ENCODE measurements at regions not wholly inside any gene's neighbourhood (a gene's known extent, or its start where the extent isn't known, plus 50 kb on each side); places are given as distances from the start of the nearest gene placed in this dataset.
A peak's percentile ranks its signal among the peaks of the same experiment; 100 is the strongest.

- H3K4me3 ChIP-seq (ENCODE audit: insufficient read depth, low read depth, low read length): no peak overlapping the region
- no peak overlapping the region for H2AFZ ChIP-seq (ENCODE audit: low read depth, low read length)
- FAIRE-seq (no peak), DNase-seq (ENCODE audit: low read depth) (peak; percentile 6)
- H3K9me3 ChIP-seq (ENCODE audit: insufficient read depth, low read depth, low read length): no peaks in the 10 kb centered on the region
- H3K36me3 ChIP-seq (ENCODE audit: insufficient read depth, low read length): no peaks in the 10 kb centered on the region
- TF ChIP-seq, protein P1, sequence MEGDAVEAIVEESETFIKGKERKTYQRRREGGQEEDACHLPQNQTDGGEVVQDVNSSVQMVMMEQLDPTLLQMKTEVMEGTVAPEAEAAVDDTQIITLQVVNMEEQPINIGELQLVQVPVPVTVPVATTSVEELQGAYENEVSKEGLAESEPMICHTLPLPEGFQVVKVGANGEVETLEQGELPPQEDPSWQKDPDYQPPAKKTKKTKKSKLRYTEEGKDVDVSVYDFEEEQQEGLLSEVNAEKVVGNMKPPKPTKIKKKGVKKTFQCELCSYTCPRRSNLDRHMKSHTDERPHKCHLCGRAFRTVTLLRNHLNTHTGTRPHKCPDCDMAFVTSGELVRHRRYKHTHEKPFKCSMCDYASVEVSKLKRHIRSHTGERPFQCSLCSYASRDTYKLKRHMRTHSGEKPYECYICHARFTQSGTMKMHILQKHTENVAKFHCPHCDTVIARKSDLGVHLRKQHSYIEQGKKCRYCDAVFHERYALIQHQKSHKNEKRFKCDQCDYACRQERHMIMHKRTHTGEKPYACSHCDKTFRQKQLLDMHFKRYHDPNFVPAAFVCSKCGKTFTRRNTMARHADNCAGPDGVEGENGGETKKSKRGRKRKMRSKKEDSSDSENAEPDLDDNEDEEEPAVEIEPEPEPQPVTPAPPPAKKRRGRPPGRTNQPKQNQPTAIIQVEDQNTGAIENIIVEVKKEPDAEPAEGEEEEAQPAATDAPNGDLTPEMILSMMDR (IDR thresholded peaks at IDR 0.05; ENCODE audit: insufficient read depth, low read depth, low read length): no peak
- no peak for TF ChIP-seq EZH2 (IDR thresholded peaks at IDR 0.05; ENCODE audit: insufficient read depth, low read length)
- no peak overlapping the region for H3K4me2 ChIP-seq (ENCODE audit: low read length)
- Mint-ChIP-seq H3K4me1 (ENCODE audit: low read depth, unreplicated experiment) (no peaks in the 10 kb centered on the region), H3K36me3 (ENCODE audit: low read depth, unreplicated experiment) (no peaks in the 10 kb centered on the region), H3K9me3 (ENCODE audit: unreplicated experiment) (no peaks in the 10 kb centered on the region), H3K27me3 (ENCODE audit: low read depth, unreplicated experiment) (no peaks in the 10 kb centered on the region), H3K4me3 (ENCODE audit: unreplicated experiment) (no peak overlapping the region), H3K27ac (ENCODE audit: unreplicated experiment) (no peak overlapping the region)
- H3K27ac ChIP-seq (ENCODE audit: low read depth, low read length): no peak overlapping the region
- no peaks in the 10 kb centered on the region for H4K20me1 ChIP-seq (ENCODE audit: insufficient read depth, low read length)
- H3K9ac ChIP-seq (ENCODE audit: low read length): no peak overlapping the region
- no peaks in the 10 kb centered on the region for H3K27me3 ChIP-seq (ENCODE audit: insufficient read depth, low read length)
- H3K79me2 ChIP-seq (ENCODE audit: insufficient read depth, low read length): no peaks in the 10 kb centered on the region
- no peaks in the 10 kb centered on the region for H3K4me1 ChIP-seq (ENCODE audit: insufficient read depth, low read length)
Observed at GRCh38 chr9:119094086-119094485, 275.1 kb downstream of the BRINP1 start.

DNA sequence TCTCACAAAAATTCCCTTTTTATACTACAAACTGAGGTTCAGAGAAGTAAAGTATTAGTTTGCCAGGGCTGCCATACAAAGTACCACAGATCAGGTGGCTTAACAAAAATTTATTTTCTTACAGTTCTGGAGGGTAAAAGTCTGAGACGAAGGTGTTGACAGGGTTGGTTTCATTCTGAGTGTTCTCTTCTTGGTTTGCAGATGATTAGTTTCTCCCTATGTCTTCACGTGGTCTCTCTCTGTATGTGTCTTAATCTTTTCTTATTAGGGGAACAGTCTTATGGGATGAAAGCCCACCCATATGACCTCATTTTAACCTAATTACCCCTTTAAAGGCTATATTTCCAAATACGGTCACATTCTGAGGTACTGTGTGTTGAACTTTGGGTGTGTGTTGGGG is 274.2 kb downstream of the BRINP1 start:
- FAIRE-seq: no peak
- Histone ChIP-seq H2AFZ (ENCODE audit: low read depth, low read length) (no peak overlapping the region), H3K79me2 (ENCODE audit: insufficient read depth, low read length) (no peaks in the 10 kb centered on the region)

GRCh38 chr9:119101048-119101447 is 268.2 kb downstream of the BRINP1 start:
- FAIRE-seq: no peak
- Histone ChIP-seq H4K20me1 (ENCODE audit: insufficient read depth, low read length) (no peaks in the 10 kb centered on the region), H3K36me3 (ENCODE audit: insufficient read depth, low read length) (no peaks in the 10 kb centered on the region), H3K27me3 (ENCODE audit: insufficient read depth, low read length) (no peaks in the 10 kb centered on the region), H3K9me3 (ENCODE audit: insufficient read depth, low read depth, low read length) (no peaks in the 10 kb centered on the region), H3K4me2 (ENCODE audit: low read length) (no peak overlapping the region), H3K9ac (ENCODE audit: low read length) (no peak overlapping the region), H3K79me2 (ENCODE audit: insufficient read depth, low read length) (no peaks in the 10 kb centered on the region), H3K4me3 (ENCODE audit: insufficient read depth, low read depth, low read length) (no peak overlapping the region), H3K27ac (ENCODE audit: low read depth, low read length) (no peak overlapping the region), H3K4me1 (ENCODE audit: insufficient read depth, low read length) (no peaks in the 10 kb centered on the region), H2AFZ (ENCODE audit: low read depth, low read length) (no peak overlapping the region)
- no peak overlapping the region for H3K4me3 Mint-ChIP-seq (ENCODE audit: unreplicated experiment)
- no peak for DNase-seq (ENCODE audit: low read depth)
- no peaks in the 10 kb centered on the region for H3K36me3 Mint-ChIP-seq (ENCODE audit: low read depth, unreplicated experiment)
- no peaks in the 10 kb centered on the region for H3K27me3 Mint-ChIP-seq (ENCODE audit: low read depth, unreplicated experiment)
- H3K4me1 Mint-ChIP-seq (ENCODE audit: low read depth, unreplicated experiment): no peaks in the 10 kb centered on the region
- TF ChIP-seq, protein P1 (IDR thresholded peaks at IDR 0.05; ENCODE audit: insufficient read depth, low read depth, low read length): no peak
- no peak for TF ChIP-seq EZH2 (IDR thresholded peaks at IDR 0.05; ENCODE audit: insufficient read depth, low read length)
- H3K9me3 Mint-ChIP-seq (ENCODE audit: unreplicated experiment): no peaks in the 10 kb centered on the region
- no peak overlapping the region for H3K27ac Mint-ChIP-seq (ENCODE audit: unreplicated experiment)

More for the DNA sequence above, 274.2 kb downstream of the BRINP1 start:
- H3K4me1 Mint-ChIP-seq (ENCODE audit: low read depth, unreplicated experiment): no peaks in the 10 kb centered on the region
- DNase-seq (ENCODE audit: low read depth): no peak
- no peaks in the 10 kb centered on the region for H3K36me3 Mint-ChIP-seq (ENCODE audit: low read depth, unreplicated experiment)
- Histone ChIP-seq H3K27me3 (ENCODE audit: insufficient read depth, low read length) (no peaks in the 10 kb centered on the region), H3K9me3 (ENCODE audit: insufficient read depth, low read depth, low read length) (no peaks in the 10 kb centered on the region), H3K4me1 (ENCODE audit: insufficient read depth, low read length) (no peaks in the 10 kb centered on the region), H3K36me3 (ENCODE audit: insufficient read depth, low read length) (no peaks in the 10 kb centered on the region), H3K27ac (ENCODE audit: low read depth, low read length) (no peak overlapping the region), H3K4me2 (ENCODE audit: low read length) (no peak overlapping the region), H3K9ac (ENCODE audit: low read length) (no peak overlapping the region), H4K20me1 (ENCODE audit: insufficient read depth, low read length) (no peaks in the 10 kb centered on the region), H3K4me3 (ENCODE audit: insufficient read depth, low read depth, low read length) (no peak overlapping the region)
- TF ChIP-seq EZH2 (IDR thresholded peaks at IDR 0.05; ENCODE audit: insufficient read depth, low read length): no peak
- TF ChIP-seq, protein P1 (IDR thresholded peaks at IDR 0.05; ENCODE audit: insufficient read depth, low read depth, low read length): no peak
- H3K9me3 Mint-ChIP-seq (ENCODE audit: unreplicated experiment): no peaks in the 10 kb centered on the region
- H3K4me3 Mint-ChIP-seq (ENCODE audit: unreplicated experiment): no peak overlapping the region
- no peaks in the 10 kb centered on the region for H3K27me3 Mint-ChIP-seq (ENCODE audit: low read depth, unreplicated experiment)
- H3K27ac Mint-ChIP-seq (ENCODE audit: unreplicated experiment): no peak overlapping the region

Data from astrocyte (in vitro differentiated cells and primary cell).